SK-N-MC (cell line): ENCODE measurements at regions not wholly inside any gene's neighbourhood (a gene's known extent, or its start where the extent isn't known, plus 50 kb on each side); places are given as distances from the start of the nearest gene placed in this dataset.

Source experiments
- DNase-seq: peaks from one replicate; pipeline ENCODE4 v3.0.0-alpha.2; 2011; ENCODE audit warnings: low read depth, low spot score
- H3K27ac ChIP-seq: fragments of 200-600 bp; sonication (generic); 2 replicates; pipeline ENCODE4 v1.5.1; 2016; ENCODE audit warnings: mixed run types
- H3K36me3 ChIP-seq: fragments of 200-600 bp; sonication (generic); 2 replicates; pipeline ENCODE4 v1.6.1; 2017; ENCODE audit warnings: antibody characterized with exemption, low read length, mixed read lengths; ENCODE audit not compliant: insufficient read depth
- H3K4me3 ChIP-seq: fragments of 200-600 bp; sonication (generic); 2 replicates; pipeline ENCODE4 v1.5.1; 2016
- H3K9ac ChIP-seq: fragments of 200-600 bp; sonication (generic); 2 replicates; pipeline ENCODE4 v1.8.0; 2017; ENCODE audit warnings: mixed run types, mixed read lengths; ENCODE audit not compliant: insufficient read length
- H3K9me3 ChIP-seq: fragments of 200-600 bp; sonication (generic); 2 replicates; pipeline ENCODE4 v1.6.1; 2017; ENCODE audit warnings: low read depth, mild to moderate bottlenecking, antibody characterized with exemption, low read length, moderate library complexity, mixed read lengths
- EZH2 ChIP-seq: fragments of 200-600 bp; sonication (generic); IDR thresholded peaks from one replicate; pipeline ENCODE4 v1.6.1; 2017; ENCODE audit warnings: antibody characterized with exemption
- FOXP2 ChIP-seq: optimal IDR thresholded peaks from 2 replicates; pipeline ENCODE3; 2011; ENCODE audit warnings: mild to moderate bottlenecking, moderate library complexity; ENCODE audit not compliant: insufficient read depth; ENCODE audit errors: extremely low read length, control extremely low read depth
- POLR2AphosphoS5 ChIP-seq: IDR thresholded peaks from 2 replicates; pipeline ENCODE4 v1.6.1; 2012; ENCODE audit warnings: mild to moderate bottlenecking, low read depth, low read length, borderline replicate concordance

GRCh38 chr3:181660337-181660736 lies 51.4 kb upstream of the SOX2 start:
- no peak overlapping the region for H3K4me3 ChIP-seq
- H3K9me3 ChIP-seq = no peaks in the 10 kb centered on the region
- no peaks in the 10 kb centered on the region for H3K36me3 ChIP-seq
- H3K9ac ChIP-seq = no peak overlapping the region
- no peak for DNase-seq
- no peak overlapping the region for H3K27ac ChIP-seq
- TF ChIP-seq EZH2 (no peak), FOXP2 (no peak), POLR2AphosphoS5 (no peak)

- Histone ChIP-seq H3K27ac (no peak overlapping the region), H3K36me3 (no peaks in the 10 kb centered on the region), H3K9me3 (no peaks in the 10 kb centered on the region), H3K4me3 (no peak overlapping the region), H3K9ac (no peak overlapping the region)
- TF ChIP-seq EZH2 = no peak
- DNase-seq = no peak
Measured at GRCh38 chr3:181637456-181637855, 74.3 kb upstream of the SOX2 start.

GRCh38 chr3:181637056-181637455 lies 74.7 kb upstream of the SOX2 start:
- Histone ChIP-seq H3K4me3 (no peak overlapping the region), H3K36me3 (no peaks in the 10 kb centered on the region), H3K9me3 (no peaks in the 10 kb centered on the region), H3K9ac (no peak overlapping the region), H3K27ac (no peak overlapping the region)
- DNase-seq = no peak
- TF ChIP-seq POLR2AphosphoS5 (no peak), FOXP2 (no peak), EZH2 (no peak)

- H3K4me3 ChIP-seq = no peak overlapping the region
- TF ChIP-seq FOXP2 (no peak), POLR2AphosphoS5 (no peak), EZH2 (no peak)
- no peak for DNase-seq
Measured at GRCh38 chr3:181635141-181635540, 76.6 kb upstream of the SOX2 start.

GRCh38 chr3:181633556-181633955 lies 78.2 kb upstream of the SOX2 start:
- Histone ChIP-seq H3K36me3 (no peaks in the 10 kb centered on the region), H3K9me3 (no peaks in the 10 kb centered on the region), H3K9ac (no peak overlapping the region), H3K4me3 (no peak overlapping the region), H3K27ac (no peak overlapping the region)
- TF ChIP-seq POLR2AphosphoS5 (no peak), EZH2 (no peak), FOXP2 (no peak)
- no peak for DNase-seq

More at GRCh38 chr3:181635141-181635540, 76.6 kb upstream of the SOX2 start:
- no peak overlapping the region for H3K9ac ChIP-seq
- no peaks in the 10 kb centered on the region for H3K9me3 ChIP-seq
- H3K36me3 ChIP-seq = no peaks in the 10 kb centered on the region
- no peak overlapping the region for H3K27ac ChIP-seq

GRCh38 chr3:181631901-181632300 lies 79.8 kb upstream of the SOX2 start:
- no peak overlapping the region for H3K27ac ChIP-seq

GRCh38 chr3:181630853-181631252 lies 80.9 kb upstream of the SOX2 start:
- TF ChIP-seq POLR2AphosphoS5 (no peak), EZH2 (no peak), FOXP2 (no peak)
- H3K27ac ChIP-seq = no peak overlapping the region
- H3K36me3 ChIP-seq = no peaks in the 10 kb centered on the region
- no peak for DNase-seq
- H3K4me3 ChIP-seq = no peak overlapping the region
- H3K9me3 ChIP-seq = no peaks in the 10 kb centered on the region
- no peak overlapping the region for H3K9ac ChIP-seq

More at GRCh38 chr3:181631901-181632300, 79.8 kb upstream of the SOX2 start:
- no peaks in the 10 kb centered on the region for H3K36me3 ChIP-seq
- no peak for DNase-seq
- no peaks in the 10 kb centered on the region for H3K9me3 ChIP-seq
- H3K4me3 ChIP-seq = no peak overlapping the region
- no peak for TF ChIP-seq FOXP2
- TF ChIP-seq EZH2 = no peak
- no peak for TF ChIP-seq POLR2AphosphoS5
- no peak overlapping the region for H3K9ac ChIP-seq

- Histone ChIP-seq H3K9ac (no peak overlapping the region), H3K27ac (no peak overlapping the region), H3K36me3 (no peaks in the 10 kb centered on the region), H3K4me3 (no peak overlapping the region), H3K9me3 (no peaks in the 10 kb centered on the region)
- TF ChIP-seq FOXP2 = no peak
- no peak for TF ChIP-seq POLR2AphosphoS5
- TF ChIP-seq EZH2 = no peak
- DNase-seq = no peak
Measured at GRCh38 chr3:181629711-181630110, 82.0 kb upstream of the SOX2 start.

- no peak overlapping the region for H3K27ac ChIP-seq
Measured at GRCh38 chr3:181629029-181629428, 82.7 kb upstream of the SOX2 start.

GRCh38 chr3:181628384-181628783 lies 83.3 kb upstream of the SOX2 start:
- Histone ChIP-seq H3K36me3 (no peaks in the 10 kb centered on the region), H3K4me3 (no peak overlapping the region), H3K9ac (no peak overlapping the region), H3K27ac (no peak overlapping the region), H3K9me3 (no peaks in the 10 kb centered on the region)
- no peak for TF ChIP-seq POLR2AphosphoS5
- no peak for TF ChIP-seq EZH2
- no peak for TF ChIP-seq FOXP2
- no peak for DNase-seq

More at GRCh38 chr3:181629029-181629428, 82.7 kb upstream of the SOX2 start:
- no peaks in the 10 kb centered on the region for H3K36me3 ChIP-seq
- no peak for DNase-seq
- H3K9ac ChIP-seq = no peak overlapping the region
- H3K9me3 ChIP-seq = no peaks in the 10 kb centered on the region
- H3K4me3 ChIP-seq = no peak overlapping the region
- TF ChIP-seq FOXP2 (no peak), POLR2AphosphoS5 (no peak), EZH2 (no peak)

- Histone ChIP-seq H3K9ac (no peak overlapping the region), H3K27ac (no peak overlapping the region), H3K9me3 (no peaks in the 10 kb centered on the region), H3K36me3 (no peaks in the 10 kb centered on the region), H3K4me3 (no peak overlapping the region)
- DNase-seq = no peak
- no peak for TF ChIP-seq FOXP2
- no peak for TF ChIP-seq POLR2AphosphoS5
- TF ChIP-seq EZH2 = no peak
Measured at GRCh38 chr3:181626036-181626435, 85.7 kb upstream of the SOX2 start.
